Hepatocyte (in vitro differentiated cells): ENCODE measurements at regions not wholly inside any gene's neighbourhood (a gene's known extent, or its start where the extent isn't known, plus 50 kb on each side); places are given as distances from the start of the nearest gene placed in this dataset.

ENCODE experiments used
- DNase-seq: peaks from one replicate; pipeline ENCODE4 v3.0.0-alpha.2; 2016; ENCODE audit warnings: low spot score
- H2AFZ ChIP-seq: fragments of 200-600 bp; sonication (generic); 2 replicates; pipeline ENCODE4 v1.6.0; 2016; ENCODE audit warnings: antibody characterized with exemption, mild to moderate bottlenecking
- H3K27ac ChIP-seq: fragments of 200-600 bp; sonication (generic); 2 replicates; pipeline ENCODE4 v1.5.1; 2016; ENCODE audit warnings: mild to moderate bottlenecking
- H3K27me3 ChIP-seq: fragments of 200-600 bp; sonication (generic); 2 replicates; pipeline ENCODE4 v1.6.1; 2016
- H3K36me3 ChIP-seq: fragments of 200-600 bp; sonication (generic); replicated peaks from 2 replicates; pipeline ENCODE4 v1.5.1; 2016; ENCODE audit warnings: low read depth; ENCODE audit not compliant: insufficient read depth
- H3K4me1 ChIP-seq: fragments of 200-600 bp; sonication (generic); 2 replicates; pipeline ENCODE4 v1.5.1; 2016; ENCODE audit warnings: mild to moderate bottlenecking, moderate library complexity; ENCODE audit not compliant: insufficient read depth
- H3K4me2 ChIP-seq: fragments of 200-600 bp; sonication (generic); 2 replicates; pipeline ENCODE4 v1.6.0; 2016
- H3K4me3 ChIP-seq: fragments of 200-600 bp; sonication (generic); 2 replicates; pipeline ENCODE4 v1.5.1; 2016; ENCODE audit warnings: mild to moderate bottlenecking
- H3K79me2 ChIP-seq: fragments of 200-600 bp; sonication (generic); 2 replicates; pipeline ENCODE4 v1.6.0; 2017; ENCODE audit warnings: mild to moderate bottlenecking
- H3K9me2 ChIP-seq: fragments of 200-600 bp; sonication (generic); replicated peaks from 2 replicates; pipeline ENCODE4 v1.6.0; 2017; ENCODE audit warnings: mild to moderate bottlenecking; ENCODE audit not compliant: insufficient read depth
- H3K9me3 ChIP-seq: fragments of 200-600 bp; sonication (generic); 2 replicates; pipeline ENCODE4 v1.5.1; 2016; ENCODE audit warnings: low read depth, mild to moderate bottlenecking
- H4K20me1 ChIP-seq: fragments of 200-600 bp; sonication (generic); 2 replicates; pipeline ENCODE4 v1.6.0; 2016; ENCODE audit warnings: mild to moderate bottlenecking; ENCODE audit not compliant: insufficient read depth, poor library complexity, severe bottlenecking
- CTCF ChIP-seq: fragments of 200-600 bp; sonication (generic); IDR thresholded peaks from 2 replicates; pipeline ENCODE4 v1.5.1; 2016; ENCODE audit warnings: antibody characterized with exemption, mild to moderate bottlenecking; ENCODE audit not compliant: poor library complexity
- EZH2 ChIP-seq: fragments of 200-600 bp; sonication (generic); IDR thresholded peaks from 2 replicates; pipeline ENCODE4 v1.6.1; 2016; ENCODE audit warnings: antibody characterized with exemption, mild to moderate bottlenecking, borderline replicate concordance
- EZH2phosphoT487 ChIP-seq: fragments of 200-600 bp; sonication (generic); IDR thresholded peaks from one replicate; pipeline ENCODE4 v1.6.1; 2018; ENCODE audit warnings: antibody characterized with exemption, mild to moderate bottlenecking, low read depth, moderate library complexity; ENCODE audit not compliant: unreplicated experiment, severe bottlenecking
- WGBS: methylation state at CpG from one replicate; pipeline ENCODE4 v1.1.6; 2016; ENCODE audit warnings: low lambda C conversion rate; ENCODE audit errors: missing lambda C conversion rate; 5-methylcytosine and 5-hydroxymethylcytosine counted together

DNA sequence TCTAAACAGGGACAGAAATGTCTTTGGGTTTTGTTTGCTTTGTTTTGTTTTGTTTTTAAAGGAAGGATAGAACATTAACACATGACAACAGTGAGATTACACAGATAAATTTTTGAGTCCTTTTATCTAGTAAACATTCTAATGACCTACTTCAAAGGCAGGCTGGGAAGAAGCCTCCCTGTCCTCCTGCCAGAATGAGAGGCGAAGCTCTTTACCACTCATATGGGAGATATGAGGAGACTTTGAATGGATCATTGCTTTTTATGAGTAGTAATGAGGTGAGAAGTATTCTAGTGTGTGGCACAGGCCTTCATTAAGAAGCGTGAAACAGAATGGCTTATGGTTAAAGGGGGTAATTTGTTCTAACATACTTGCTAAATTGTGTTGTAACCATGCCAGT, 172.0 kb downstream of the FBXO8 start:
- no peaks in the 10 kb centered on the region for H3K9me3 ChIP-seq
- DNase-seq: no peak
- H3K27ac ChIP-seq: peak overlapping the region; percentile 71
- no peak overlapping the region for H2AFZ ChIP-seq
- H4K20me1 ChIP-seq: no peaks in the 10 kb centered on the region
- no peak for TF ChIP-seq EZH2phosphoT487
- no peak for TF ChIP-seq EZH2
- TF ChIP-seq CTCF: no peak
- H3K4me3 ChIP-seq: no peak overlapping the region
- peak overlapping the region; percentile 17 for H3K4me2 ChIP-seq
- H3K79me2 ChIP-seq: no peaks in the 10 kb centered on the region
- no peaks in the 10 kb centered on the region for H3K9me2 ChIP-seq
- no peaks in the 10 kb centered on the region for H3K27me3 ChIP-seq
- 40% methylated on average over 2 of the region's 2 CpGs for WGBS
- H3K4me1 ChIP-seq: peaks cover 17% of the 10 kb centered on the region
- no peaks in the 10 kb centered on the region for H3K36me3 ChIP-seq

- H3K9me2 ChIP-seq: no peaks in the 10 kb centered on the region
- H3K4me2 ChIP-seq: peak overlapping the region; percentile 32
- TF ChIP-seq CTCF (no peak), EZH2phosphoT487 (no peak), EZH2 (no peak)
- no peak for DNase-seq
- no peaks in the 10 kb centered on the region for H3K9me3 ChIP-seq
- H3K4me1 ChIP-seq: peaks cover 17% of the 10 kb centered on the region
- H3K36me3 ChIP-seq: no peaks in the 10 kb centered on the region
- peak overlapping the region; percentile 19 for H3K27ac ChIP-seq
- no peaks in the 10 kb centered on the region for H3K79me2 ChIP-seq
- no peaks in the 10 kb centered on the region for H4K20me1 ChIP-seq
- H3K4me3 ChIP-seq: no peak overlapping the region
- WGBS: 52% methylated on average over 9 of the region's 9 CpGs
- H3K27me3 ChIP-seq: no peaks in the 10 kb centered on the region
- no peak overlapping the region for H2AFZ ChIP-seq
Observed at GRCh38 chr4:174110180-174110579, 173.3 kb downstream of the FBXO8 start.

GRCh38 chr4:174107746-174108354, 175.6 kb downstream of the FBXO8 start:
- Histone ChIP-seq H3K9me2 (no peaks in the 10 kb centered on the region), H2AFZ (no peak overlapping the region), H3K27me3 (no peaks in the 10 kb centered on the region), H3K4me3 (no peak overlapping the region), H3K27ac (no peak overlapping the region), H3K4me1 (peaks cover 17% of the 10 kb centered on the region), H3K4me2 (no peak overlapping the region), H3K36me3 (no peaks in the 10 kb centered on the region), H4K20me1 (no peaks in the 10 kb centered on the region), H3K9me3 (no peaks in the 10 kb centered on the region), H3K79me2 (no peaks in the 10 kb centered on the region)
- no peak for TF ChIP-seq CTCF
- no peak for TF ChIP-seq EZH2
- no peak for TF ChIP-seq EZH2phosphoT487
- 76% methylated on average over 6 of the region's 6 CpGs for WGBS
- no peak for DNase-seq

- Histone ChIP-seq H3K36me3 (no peaks in the 10 kb centered on the region), H3K4me2 (no peak overlapping the region), H3K79me2 (no peaks in the 10 kb centered on the region), H3K27me3 (no peaks in the 10 kb centered on the region), H3K9me2 (no peaks in the 10 kb centered on the region), H2AFZ (no peak overlapping the region), H3K9me3 (no peaks in the 10 kb centered on the region), H3K4me3 (no peak overlapping the region), H3K4me1 (peaks cover under 1% of the 10 kb centered on the region), H3K27ac (no peak overlapping the region), H4K20me1 (no peaks in the 10 kb centered on the region)
- TF ChIP-seq EZH2phosphoT487: no peak
- DNase-seq: no peak
- WGBS: 42% methylated on average over 1 of the region's 1 CpG
Observed at GRCh38 chr4:174105202-174105601, 178.3 kb downstream of the FBXO8 start.
